HepG2 (cell line): ENCODE measurements at regions not wholly inside any gene's neighbourhood (a gene's known extent, or its start where the extent isn't known, plus 50 kb on each side); places are given as distances from the start of the nearest gene placed in this dataset.
"Not testable (repeated sequence)": the region's sequence is repeated elsewhere in the genome, so short reads cannot be mapped to it uniquely, and the experiment has no call there.

Experiments
- ATAC-seq: fragments of 200-7000 bp; cut with Tn5 transposase; 3 replicates; pipeline ENCODE4 v1.9.1; 2020; ENCODE audit warnings: mild to moderate bottlenecking, moderate library complexity
- BruUV-seq: library from RNA; stranded (reverse); fragments of 400-500 nt; replicated peaks from 2 replicates; lab custom pipeline; 2021; lab: Mats Ljungman, UMichigan
- CTCF ChIA-PET: fragments of 300-600 bp; formaldehyde crosslinking; extraction: SDS; loops from one replicate; lab custom pipeline; 2021; ENCODE audit warnings: low total read pairs, inconsistent platforms, low intra/inter-chr PET ratio; lab: Yijun Ruan, JAX
- POLR2A ChIA-PET: fragments of 350-600 bp; sonication (Branson Sonifier 250); formaldehyde crosslinking; loops from one replicate; lab custom pipeline; 2020; ENCODE audit warnings: antibody characterized with exemption, inconsistent platforms; lab: Yijun Ruan, JAX
- DNase-seq: peaks from one replicate; pipeline ENCODE4 v3.0.0-alpha.2; 2015; ENCODE audit warnings: low spot score
- FAIRE-seq: peaks from 3 replicates; lab custom pipeline; 2011; peaks lifted over from hg19 to GRCh38; lab: Jason Lieb, UNC
- H2AFZ ChIP-seq: one replicate; pipeline ENCODE4 v1.6.1; 2011; ENCODE audit warnings: low read length, inconsistent platforms
- H3K27ac ChIP-seq: fragments of 300-600 bp; 3 replicates; pipeline ENCODE4 v1.8.0; 2011; ENCODE audit warnings: mixed run types, mild to moderate bottlenecking, mixed read lengths, low read length, inconsistent platforms; ENCODE audit not compliant: insufficient read depth; ENCODE audit errors: extremely low read length
- H3K27me3 ChIP-seq, 2 experiments: fragments of 200-600 bp in 1 of 2; 2 replicates in 1 of 2; 3 replicates in 1 of 2; pipeline versions ENCODE4 v1.6.0 to v1.8.0; 2011; ENCODE audit warnings: low read length in 2 of 2, mild to moderate bottlenecking in 2 of 2, moderate library complexity in 2 of 2, inconsistent platforms in 1 of 2; ENCODE audit not compliant: insufficient read depth in 2 of 2, control insufficient read depth in 1 of 2
- H3K36me3 ChIP-seq, 2 experiments: fragments of 200-600 bp in 1 of 2; replicated peaks in 1 of 2; 2 replicates in 1 of 2; 3 replicates in 1 of 2; pipeline versions ENCODE4 v1.5.1 to v1.8.0; 2011; ENCODE audit warnings: low read length in 2 of 2, inconsistent platforms in 1 of 2; ENCODE audit not compliant: insufficient read depth in 2 of 2, control insufficient read depth in 1 of 2
- H3K4me1 ChIP-seq: 2 replicates; pipeline ENCODE4 v1.5.1; 2012; ENCODE audit warnings: low read length, inconsistent platforms; ENCODE audit not compliant: insufficient read depth
- H3K4me2 ChIP-seq: 2 replicates; pipeline ENCODE4 v1.6.0; 2011; ENCODE audit warnings: low read depth, low read length, inconsistent platforms
- H3K4me3 ChIP-seq, 3 experiments: fragments of 200-600 bp in 1 of 3; sonication (generic), shearing (Covaris generic) in 1 of 3; replicated peaks in 1 of 3; 2 replicates each; pipeline ENCODE4 v1.5.1; 2011 to 2016; ENCODE audit warnings: low read length in 3 of 3, inconsistent platforms in 2 of 3, low read depth in 2 of 3, mild to moderate bottlenecking in 2 of 3, control low read depth in 1 of 3, mixed read lengths in 1 of 3; ENCODE audit not compliant: insufficient read depth in 1 of 3
- H3K79me2 ChIP-seq: one replicate; pipeline ENCODE4 v1.6.1; 2011; ENCODE audit warnings: low read length, inconsistent platforms; ENCODE audit not compliant: insufficient read depth
- H3K9ac ChIP-seq: 2 replicates; pipeline ENCODE4 v1.6.0; 2011; ENCODE audit warnings: mild to moderate bottlenecking, low read depth, low read length, inconsistent platforms; ENCODE audit not compliant: insufficient read depth
- H3K9me3 ChIP-seq: 2 replicates; pipeline ENCODE4 v1.5.1; 2012; ENCODE audit warnings: mild to moderate bottlenecking, low read length
- H4K20me1 ChIP-seq: 2 replicates; pipeline ENCODE4 v1.6.0; 2011; ENCODE audit warnings: inconsistent platforms, mild to moderate bottlenecking, low read length, moderate library complexity; ENCODE audit not compliant: insufficient read depth
- MAZ ChIP-seq, 2 experiments: sonication (generic) in 1 of 2; formaldehyde crosslinking in 1 of 2; IDR thresholded peaks; 2 replicates each; pipeline versions ENCODE4 v1.5.0 to v1.6.1; 2012 to 2020; ENCODE audit warnings: low read depth in 2 of 2, mild to moderate bottlenecking in 2 of 2, borderline replicate concordance in 1 of 2, improper control_type of control experiment in 1 of 2, low read length in 1 of 2, missing genetic modification reagents in 1 of 2, moderate library complexity in 1 of 2
- SAFB2 ChIP-seq: sonication (generic); formaldehyde crosslinking; IDR thresholded peaks from 2 replicates; pipeline ENCODE4 v1.5.1; 2020; ENCODE audit warnings: missing genetic modification reagents, low read depth, mild to moderate bottlenecking, borderline replicate concordance
- SOX13 ChIP-seq, 3 experiments: fragments of 450-650 bp in 1 of 3; sonication (generic) in 1 of 3; formaldehyde crosslinking in 1 of 3; IDR thresholded peaks in 2 of 3; conservative IDR thresholded peaks in 1 of 3; 2 replicates each; pipeline versions ENCODE4 v1.5.0 to v1.6.1; 2016 to 2020; ENCODE audit warnings: antibody characterized with exemption in 1 of 3, mild to moderate bottlenecking in 1 of 3, missing compliant biosample characterization in 1 of 3, missing genetic modification reagents in 1 of 3, moderate library complexity in 1 of 3
- ZNF263 ChIP-seq: sonication (generic); formaldehyde crosslinking; IDR thresholded peaks from 2 replicates; pipeline ENCODE4 v1.4.0; 2020; ENCODE audit warnings: missing genetic modification reagents
- WGBS: methylation state at CpG from one replicate; pipeline ENCODE4 v1.1.6; 2017; ENCODE audit warnings: low lambda C conversion rate; 5-methylcytosine and 5-hydroxymethylcytosine counted together
- in situ Hi-C: cut with HindIII; loops from 2 replicates; pipeline ENCODE4 v1.10.0; 2017; ENCODE audit warnings: low pct_unique_long_range_greater_than_20kb; ENCODE audit not compliant: extremely low pct_ligation_motif_present
- intact Hi-C: fragments of 100-400 bp; cut with micrococcal nuclease; formaldehyde crosslinking; loops from one replicate; pipeline ENCODE4 v1.10.0; 2022; ENCODE audit not compliant: unreplicated experiment
- TF ChIP-seq, protein P1 (sequence below): sonication (generic); formaldehyde crosslinking; IDR thresholded peaks from 2 replicates; pipeline ENCODE4 v1.8.0; 2022; ENCODE audit warnings: missing genetic modification reagents, mild to moderate bottlenecking, inconsistent platforms, borderline replicate concordance

DNA sequence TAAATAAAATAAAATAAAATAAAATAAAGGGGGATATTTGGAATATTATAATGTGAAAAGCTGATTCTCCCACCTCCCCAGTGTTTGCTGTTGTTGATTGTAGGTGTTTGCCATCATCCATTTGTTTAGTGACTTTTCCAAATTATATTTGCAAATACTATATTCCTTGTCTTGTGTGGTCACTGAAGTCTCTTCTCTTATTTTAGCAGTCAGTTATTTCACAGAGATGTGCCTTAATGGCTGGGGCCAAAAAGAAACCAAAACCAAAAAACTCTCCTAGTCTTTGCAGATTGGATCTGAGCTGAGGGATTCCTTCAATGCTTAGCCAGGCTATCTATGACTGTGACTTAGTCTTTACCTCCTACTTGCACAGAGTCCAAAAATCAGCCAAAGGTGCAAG lies 70.9 kb upstream of the ZNF169 start:
- H3K4me1 ChIP-seq = no peaks in the 10 kb centered on the region
- no peak overlapping the region for H3K27ac ChIP-seq
- no peaks in the 10 kb centered on the region for H3K79me2 ChIP-seq
- TF ChIP-seq SOX13 (IDR thresholded peaks at IDR 0.05) (no peak), SOX13 (CRISPR knock-in tag; conservative IDR thresholded peaks at IDR 0.05 in 1 of 2, IDR thresholded peaks at IDR 0.05 in 1 of 2) (no peak), SAFB2 (CRISPR knock-in tag) (no peak), ZNF263 (CRISPR knock-in tag) (no peak), MAZ (IDR thresholded peaks at IDR 0.05; ENCODE audit: borderline replicate concordance, low read depth, low read length) (no peak), MAZ (CRISPR knock-in tag; IDR thresholded peaks at IDR 0.05; ENCODE audit: low read depth) (no peak)
- TF ChIP-seq, protein P1, sequence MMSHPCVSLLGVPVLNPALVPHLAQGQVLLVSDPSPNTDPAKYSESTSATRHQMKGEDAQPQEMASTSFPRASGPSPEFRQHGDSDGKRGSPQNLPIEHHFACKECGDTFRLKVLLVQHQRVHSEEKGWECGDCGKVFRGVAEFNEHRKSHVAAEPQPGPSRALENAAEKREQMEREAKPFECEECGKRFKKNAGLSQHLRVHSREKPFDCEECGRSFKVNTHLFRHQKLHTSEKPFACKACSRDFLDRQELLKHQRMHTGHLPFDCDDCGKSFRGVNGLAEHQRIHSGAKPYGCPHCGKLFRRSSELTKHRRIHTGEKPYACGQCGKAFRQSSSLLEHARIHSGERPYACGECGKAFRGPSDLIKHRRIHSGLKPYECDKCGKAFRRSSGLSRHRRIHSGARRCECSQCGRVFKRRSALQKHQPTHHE = no peak
- no peak overlapping the region for H3K4me3 ChIP-seq
- H4K20me1 ChIP-seq = no peaks in the 10 kb centered on the region
- POLR2A ChIA-PET = no interaction called here
- ATAC-seq = no peak
- H2AFZ ChIP-seq = no peak overlapping the region
- in situ Hi-C loops = no loop called here
- H3K36me3 ChIP-seq = no peaks in the 10 kb centered on the region
- no peak for FAIRE-seq
- H3K9ac ChIP-seq = no peak overlapping the region
- H3K4me2 ChIP-seq = no peak overlapping the region
- no peak for DNase-seq
- intact Hi-C loops = no loop called here
- H3K9me3 ChIP-seq = peaks cover 7% of the 10 kb centered on the region; the same call in 1 of the 2 replicates
- no peaks in the 10 kb centered on the region for H3K27me3 ChIP-seq
- CTCF ChIA-PET = no interaction called here
- no TSS peak for BruUV-seq

DNA sequence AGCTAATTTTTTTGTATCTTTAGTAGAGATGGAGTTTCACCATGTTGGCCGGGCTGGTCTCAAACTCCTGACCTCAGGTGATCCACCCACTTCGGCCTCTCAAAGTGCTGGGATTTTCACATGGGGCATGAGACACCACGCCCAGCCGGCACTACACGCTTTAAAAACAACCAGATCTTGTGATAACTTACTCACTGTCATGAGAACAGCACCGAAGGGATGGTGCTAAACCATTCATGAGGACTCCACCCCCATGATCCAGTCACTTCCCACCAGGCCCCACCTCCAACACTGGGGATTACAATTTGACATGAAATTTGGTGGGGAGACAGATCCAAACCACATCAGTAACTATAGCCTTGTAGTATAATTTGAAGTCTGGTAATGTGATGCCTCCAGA lies 67.4 kb upstream of the ZNF169 start:
- H4K20me1 ChIP-seq, BruUV-seq, H3K27me3 ChIP-seq, H3K4me1 ChIP-seq, H3K9ac ChIP-seq, H3K36me3 ChIP-seq, H3K27ac ChIP-seq, CTCF ChIA-PET, H3K79me2 ChIP-seq, H3K4me2 ChIP-seq, H2AFZ ChIP-seq, DNase-seq, in situ Hi-C loops, H3K4me3 ChIP-seq, POLR2A ChIA-PET, intact Hi-C loops, FAIRE-seq, ATAC-seq: not testable (repeated sequence)
- H3K9me3 ChIP-seq = peaks cover 17% of the 10 kb centered on the region
- WGBS = 81% methylated on average over 6 of the region's 6 CpGs
